HG03066 (cell line): ENCODE measurements at regions not wholly inside any gene's neighbourhood (a gene's known extent, or its start where the extent isn't known, plus 50 kb on each side); places are given as distances from the start of the nearest gene placed in this dataset.
"Not testable (repeated sequence)": the region's sequence is repeated elsewhere in the genome, so short reads cannot be mapped to it uniquely, and the experiment has no call there.

Experiments
- ATAC-seq: cut with Tn5 transposase; IDR thresholded peaks from one replicate; pipeline ENCODE4 v1.9.1; 2021; ENCODE audit warnings: low read depth; ENCODE audit not compliant: unreplicated experiment

- ATAC-seq, result no peak
Observed at GRCh38 chr4:43402393-43402792, 509.9 kb downstream of the GRXCR1 start.

- no peak for ATAC-seq
Observed at GRCh38 chr4:43410636-43411035, 518.1 kb downstream of the GRXCR1 start.

- no peak for ATAC-seq
Observed at GRCh38 chr4:43411226-43411625, 518.7 kb downstream of the GRXCR1 start.

- no peak for ATAC-seq
Observed at GRCh38 chr4:43423276-43423675, 530.8 kb downstream of the GRXCR1 start.

GRCh38 chr4:43425206-43425605, 532.7 kb downstream of the GRXCR1 start:
- no peak for ATAC-seq

- ATAC-seq, result no peak
Observed at GRCh38 chr4:43435291-43435690, 542.8 kb downstream of the GRXCR1 start.

- ATAC-seq, result no peak
Observed at GRCh38 chr4:43452948-43453347, 560.4 kb downstream of the GRXCR1 start.

GRCh38 chr4:43456383-43456782, 563.9 kb downstream of the GRXCR1 start:
- ATAC-seq, result no peak

GRCh38 chr4:43457866-43458265, 565.4 kb downstream of the GRXCR1 start:
- no peak for ATAC-seq

GRCh38 chr4:43458293-43458692, 565.8 kb downstream of the GRXCR1 start:
- no peak for ATAC-seq

GRCh38 chr4:43471950-43472349, 579.4 kb downstream of the GRXCR1 start:
- ATAC-seq, result no peak

- ATAC-seq, result no peak
Observed at GRCh38 chr4:43481526-43481925, 589.0 kb downstream of the GRXCR1 start.

- no peak for ATAC-seq
Observed at GRCh38 chr4:43485196-43485595, 592.7 kb downstream of the GRXCR1 start.

- no peak for ATAC-seq
Observed at GRCh38 chr4:43496188-43496587, 603.7 kb downstream of the GRXCR1 start.

GRCh38 chr4:43496602-43497001, 604.1 kb downstream of the GRXCR1 start:
- no peak for ATAC-seq

GRCh38 chr4:43505823-43506222, 613.3 kb downstream of the GRXCR1 start:
- ATAC-seq, result not testable (repeated sequence)

GRCh38 chr4:43512253-43512652, 619.7 kb downstream of the GRXCR1 start:
- ATAC-seq, result no peak

GRCh38 chr4:43525646-43526045, 633.1 kb downstream of the GRXCR1 start:
- ATAC-seq, result no peak

GRCh38 chr4:43547561-43547960, 655.0 kb downstream of the GRXCR1 start:
- no peak for ATAC-seq

- ATAC-seq, result no peak
Observed at GRCh38 chr4:43550981-43551627, 658.6 kb downstream of the GRXCR1 start.

- ATAC-seq, result no peak
Observed at GRCh38 chr4:43556262-43556661, 663.7 kb downstream of the GRXCR1 start.

- no peak for ATAC-seq
Observed at GRCh38 chr4:43560047-43560446, 667.5 kb downstream of the GRXCR1 start.

GRCh38 chr4:43564107-43564506, 671.6 kb downstream of the GRXCR1 start:
- ATAC-seq, result no peak
